ENCODE measurements at regions not wholly inside any gene's neighbourhood (a gene's known extent, or its start where the extent isn't known, plus 50 kb on each side); places are given as distances from the start of the nearest gene placed in this dataset.

- Histone ChIP-seq H3K9ac (ENCODE audit: low read depth, low read length, poor library complexity) (no peak overlapping the region), H4K91ac (ENCODE audit: low read depth, low read length, poor library complexity) (no peak overlapping the region), H4K8ac (ENCODE audit: low read depth, low read length) (no peak overlapping the region), H3K4me2 (ENCODE audit: insufficient read depth, low read length, poor library complexity, severe bottlenecking) (no peak overlapping the region), H3K18ac (ENCODE audit: low read length) (no peak overlapping the region), H3K4ac (ENCODE audit: low read length) (no peak overlapping the region), H2AK5ac (ENCODE audit: low read depth, low read length) (no peak overlapping the region), H3K79me1 (ENCODE audit: low read depth, low read length) (no peaks in the 10 kb centered on the region), H2BK15ac (ENCODE audit: low read length) (no peak overlapping the region), H2AFZ (ENCODE audit: low read length) (no peak overlapping the region), H3K14ac (ENCODE audit: low read length) (no peak overlapping the region), H2BK12ac (ENCODE audit: low read length) (no peak overlapping the region), H3K4me3 (ENCODE audit: low read length in 2 of 2) (no peak overlapping the region), H3K4me1 (ENCODE audit: control insufficient read depth in 2 of 2, insufficient read depth in 1 of 2, low read depth in 1 of 2, low read length in 2 of 2) (peaks cover 0 to 6% of the 10 kb centered on the region in 2 donors), H3K9me3 (replicated peaks in 1 of 2; ENCODE audit: control insufficient read depth in 2 of 2, insufficient read depth in 1 of 2, low read depth in 1 of 2, low read length in 2 of 2) (no peaks in the 10 kb centered on the region), H2BK120ac (ENCODE audit: low read depth, low read length) (no peak overlapping the region), H3K27ac (replicated peaks; ENCODE audit: low read length) (no peak overlapping the region), H3K27me3 (ENCODE audit: control insufficient read depth in 3 of 3, insufficient read depth in 3 of 3, low read depth in 1 of 3, low read length in 3 of 3) (no peaks in the 10 kb centered on the region), H3K36me3 (replicated peaks in 1 of 2; ENCODE audit: control insufficient read depth in 2 of 2, insufficient read depth in 2 of 2, low read length in 2 of 2) (no peaks in the 10 kb centered on the region), H3K23ac (ENCODE audit: low read depth, low read length, poor library complexity) (no peak overlapping the region), H2BK5ac (ENCODE audit: low read length) (no peak overlapping the region)
- WGBS, 2 donors (ENCODE audit: extremely low coverage in 2 of 2, insufficient read length in 2 of 2, insufficient replicate concordance in 1 of 2): no CpG with 5 or more reads among the region's 2 CpGs
- no peak for DNase-seq (ENCODE audit: low spot score)
Observed at GRCh38 chr2:220504938-220505503, 877.6 kb downstream of the SLC4A3 start.

GRCh38 chr2:220506466-220506865, 879.0 kb downstream of the SLC4A3 start:
- Histone ChIP-seq H2AK5ac (ENCODE audit: low read depth, low read length) (no peak overlapping the region), H3K79me1 (ENCODE audit: low read depth, low read length) (no peaks in the 10 kb centered on the region), H3K4ac (ENCODE audit: low read length) (no peak overlapping the region), H3K27me3 (ENCODE audit: control insufficient read depth in 3 of 3, insufficient read depth in 3 of 3, low read depth in 1 of 3, low read length in 3 of 3) (no peaks in the 10 kb centered on the region), H2BK15ac (ENCODE audit: low read length) (no peak overlapping the region), H3K9ac (ENCODE audit: low read depth, low read length, poor library complexity) (no peak overlapping the region), H2BK12ac (ENCODE audit: low read length) (no peak overlapping the region), H3K14ac (ENCODE audit: low read length) (no peak overlapping the region), H4K91ac (ENCODE audit: low read depth, low read length, poor library complexity) (no peak overlapping the region), H3K9me3 (replicated peaks in 1 of 2; ENCODE audit: control insufficient read depth in 2 of 2, insufficient read depth in 1 of 2, low read depth in 1 of 2, low read length in 2 of 2) (no peaks in the 10 kb centered on the region), H2BK5ac (ENCODE audit: low read length) (no peak overlapping the region), H3K18ac (ENCODE audit: low read length) (no peak overlapping the region), H3K23ac (ENCODE audit: low read depth, low read length, poor library complexity) (no peak overlapping the region), H3K27ac (replicated peaks; ENCODE audit: low read length) (no peak overlapping the region), H3K4me3 (ENCODE audit: low read length in 2 of 2) (no peak overlapping the region), H2BK120ac (ENCODE audit: low read depth, low read length) (no peak overlapping the region), H3K4me1 (ENCODE audit: control insufficient read depth in 2 of 2, insufficient read depth in 1 of 2, low read depth in 1 of 2, low read length in 2 of 2) (peaks cover 0 to 6% of the 10 kb centered on the region in 2 donors), H3K4me2 (ENCODE audit: insufficient read depth, low read length, poor library complexity, severe bottlenecking) (no peak overlapping the region), H2AFZ (ENCODE audit: low read length) (no peak overlapping the region), H3K36me3 (replicated peaks in 1 of 2; ENCODE audit: control insufficient read depth in 2 of 2, insufficient read depth in 2 of 2, low read length in 2 of 2) (no peaks in the 10 kb centered on the region), H4K8ac (ENCODE audit: low read depth, low read length) (no peak overlapping the region)
- no CpG with 5 or more reads among the region's 3 CpGs for WGBS, 2 donors (ENCODE audit: extremely low coverage in 2 of 2, insufficient read length in 2 of 2, insufficient replicate concordance in 1 of 2)
- DNase-seq (ENCODE audit: low spot score): no peak

GRCh38 chr2:220509096-220509757, 881.8 kb downstream of the SLC4A3 start:
- H3K4me2 ChIP-seq (ENCODE audit: insufficient read depth, low read length, poor library complexity, severe bottlenecking): no peak overlapping the region
- H3K4me1 ChIP-seq (ENCODE audit: control insufficient read depth in 2 of 2, insufficient read depth in 1 of 2, low read depth in 1 of 2, low read length in 2 of 2): peaks cover 0 to 6% of the 10 kb centered on the region in 2 donors
- H3K23ac ChIP-seq (ENCODE audit: low read depth, low read length, poor library complexity): no peak overlapping the region
- H3K9ac ChIP-seq (ENCODE audit: low read depth, low read length, poor library complexity): no peak overlapping the region
- no peak overlapping the region for H2BK15ac ChIP-seq (ENCODE audit: low read length)
- no CpG with 5 or more reads among the region's 2 CpGs for WGBS, 2 donors (ENCODE audit: extremely low coverage in 2 of 2, insufficient read length in 2 of 2, insufficient replicate concordance in 1 of 2)
- no peak overlapping the region for H4K91ac ChIP-seq (ENCODE audit: low read depth, low read length, poor library complexity)
- H3K27me3 ChIP-seq (ENCODE audit: control insufficient read depth in 3 of 3, insufficient read depth in 3 of 3, low read depth in 1 of 3, low read length in 3 of 3): no peaks in the 10 kb centered on the region
- H2BK5ac ChIP-seq (ENCODE audit: low read length): no peak overlapping the region
- no peak overlapping the region for H2AK5ac ChIP-seq (ENCODE audit: low read depth, low read length)
- H3K27ac ChIP-seq (replicated peaks; ENCODE audit: low read length): no peak overlapping the region
- no peak overlapping the region for H4K8ac ChIP-seq (ENCODE audit: low read depth, low read length)
- DNase-seq (ENCODE audit: low spot score): no peak
- H3K18ac ChIP-seq (ENCODE audit: low read length): no peak overlapping the region
- H3K36me3 ChIP-seq (replicated peaks in 1 of 2; ENCODE audit: control insufficient read depth in 2 of 2, insufficient read depth in 2 of 2, low read length in 2 of 2): no peaks in the 10 kb centered on the region
- H3K4ac ChIP-seq (ENCODE audit: low read length): no peak overlapping the region
- no peak overlapping the region for H2BK120ac ChIP-seq (ENCODE audit: low read depth, low read length)
- no peak overlapping the region for H3K14ac ChIP-seq (ENCODE audit: low read length)
- no peak overlapping the region for H3K4me3 ChIP-seq (ENCODE audit: low read length in 2 of 2)
- no peak overlapping the region for H2BK12ac ChIP-seq (ENCODE audit: low read length)
- H3K9me3 ChIP-seq (replicated peaks in 1 of 2; ENCODE audit: control insufficient read depth in 2 of 2, insufficient read depth in 1 of 2, low read depth in 1 of 2, low read length in 2 of 2): no peaks in the 10 kb centered on the region
- H2AFZ ChIP-seq (ENCODE audit: low read length): no peak overlapping the region
- H3K79me1 ChIP-seq (ENCODE audit: low read depth, low read length): no peaks in the 10 kb centered on the region

- no peak overlapping the region for H3K14ac ChIP-seq (ENCODE audit: low read length)
- H3K4me3 ChIP-seq (ENCODE audit: low read length in 2 of 2): no peak overlapping the region
- H2BK120ac ChIP-seq (ENCODE audit: low read depth, low read length): no peak overlapping the region
- no peaks in the 10 kb centered on the region for H3K9me3 ChIP-seq (replicated peaks in 1 of 2; ENCODE audit: control insufficient read depth in 2 of 2, insufficient read depth in 1 of 2, low read depth in 1 of 2, low read length in 2 of 2)
- H3K4ac ChIP-seq (ENCODE audit: low read length): no peak overlapping the region
- H3K23ac ChIP-seq (ENCODE audit: low read depth, low read length, poor library complexity): no peak overlapping the region
- no peaks in the 10 kb centered on the region for H3K79me1 ChIP-seq (ENCODE audit: low read depth, low read length)
- H4K91ac ChIP-seq (ENCODE audit: low read depth, low read length, poor library complexity): no peak overlapping the region
- H3K18ac ChIP-seq (ENCODE audit: low read length): no peak overlapping the region
- H2AFZ ChIP-seq (ENCODE audit: low read length): no peak overlapping the region
- DNase-seq (ENCODE audit: low spot score): no peak
- no peaks in the 10 kb centered on the region for H3K36me3 ChIP-seq (replicated peaks in 1 of 2; ENCODE audit: control insufficient read depth in 2 of 2, insufficient read depth in 2 of 2, low read length in 2 of 2)
- no peak overlapping the region for H4K8ac ChIP-seq (ENCODE audit: low read depth, low read length)
- H2BK5ac ChIP-seq (ENCODE audit: low read length): no peak overlapping the region
- no peak overlapping the region for H2BK12ac ChIP-seq (ENCODE audit: low read length)
- no peak overlapping the region for H3K4me2 ChIP-seq (ENCODE audit: insufficient read depth, low read length, poor library complexity, severe bottlenecking)
- H2AK5ac ChIP-seq (ENCODE audit: low read depth, low read length): no peak overlapping the region
- H3K27ac ChIP-seq (replicated peaks; ENCODE audit: low read length): no peak overlapping the region
- no peak overlapping the region for H2BK15ac ChIP-seq (ENCODE audit: low read length)
- H3K4me1 ChIP-seq (ENCODE audit: control insufficient read depth in 2 of 2, insufficient read depth in 1 of 2, low read depth in 1 of 2, low read length in 2 of 2): peaks cover 0 to 6% of the 10 kb centered on the region in 2 donors
- no CpG with 5 or more reads among the region's 6 CpGs for WGBS, 2 donors (ENCODE audit: extremely low coverage in 2 of 2, insufficient read length in 2 of 2, insufficient replicate concordance in 1 of 2)
- no peak overlapping the region for H3K9ac ChIP-seq (ENCODE audit: low read depth, low read length, poor library complexity)
- no peaks in the 10 kb centered on the region for H3K27me3 ChIP-seq (ENCODE audit: control insufficient read depth in 3 of 3, insufficient read depth in 3 of 3, low read depth in 1 of 3, low read length in 3 of 3)
Observed at GRCh38 chr2:220509966-220510365, 882.5 kb downstream of the SLC4A3 start.

All from neuronal stem cell (in vitro differentiated cells).